Tibial nerve (tissue), 4 donors: ENCODE measurements at regions not wholly inside any gene's neighbourhood (a gene's known extent, or its start where the extent isn't known, plus 50 kb on each side); places are given as distances from the start of the nearest gene placed in this dataset.

Source experiments
- EP300 ChIP-seq, 2 donors: sonication (generic); formaldehyde crosslinking; IDR thresholded peaks; one replicate each; pipeline ENCODE4 v1.6.1; 2017; ENCODE audit warnings: antibody characterized with exemption in 2 of 2, mild to moderate bottlenecking in 1 of 2
- TF ChIP-seq, protein P1 (sequence below), 5 experiments: fragments of 200-600 bp in 3 of 5; fragments of 450-650 bp in 2 of 5; sonication (generic) in 3 of 5; IDR thresholded peaks; one replicate each; pipeline ENCODE4 v1.5.1; 2016 to 2019; ENCODE audit warnings: antibody characterized with exemption in 5 of 5, mild to moderate bottlenecking in 3 of 5, moderate library complexity in 2 of 5

DNA sequence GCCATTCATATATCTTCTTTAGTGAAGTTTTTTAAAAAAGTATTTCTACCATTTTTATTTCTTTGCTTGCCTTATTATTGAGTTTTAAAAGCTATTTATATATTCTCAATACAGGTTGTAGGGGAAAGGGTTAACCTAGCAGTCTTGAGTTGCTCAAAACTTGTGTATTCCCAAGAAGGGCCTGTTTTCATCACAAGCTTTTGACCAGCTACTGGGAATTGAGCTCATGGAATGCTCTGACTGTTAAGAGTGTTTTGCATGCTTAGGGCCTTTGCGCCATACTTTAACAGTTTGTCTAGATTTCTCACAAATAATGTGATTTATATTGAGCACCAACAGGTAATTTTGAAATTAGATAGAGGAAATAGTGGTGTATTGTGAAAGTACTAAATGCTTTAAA, 72.0 kb upstream of the CALCR start:
- TF ChIP-seq, protein P1, sequence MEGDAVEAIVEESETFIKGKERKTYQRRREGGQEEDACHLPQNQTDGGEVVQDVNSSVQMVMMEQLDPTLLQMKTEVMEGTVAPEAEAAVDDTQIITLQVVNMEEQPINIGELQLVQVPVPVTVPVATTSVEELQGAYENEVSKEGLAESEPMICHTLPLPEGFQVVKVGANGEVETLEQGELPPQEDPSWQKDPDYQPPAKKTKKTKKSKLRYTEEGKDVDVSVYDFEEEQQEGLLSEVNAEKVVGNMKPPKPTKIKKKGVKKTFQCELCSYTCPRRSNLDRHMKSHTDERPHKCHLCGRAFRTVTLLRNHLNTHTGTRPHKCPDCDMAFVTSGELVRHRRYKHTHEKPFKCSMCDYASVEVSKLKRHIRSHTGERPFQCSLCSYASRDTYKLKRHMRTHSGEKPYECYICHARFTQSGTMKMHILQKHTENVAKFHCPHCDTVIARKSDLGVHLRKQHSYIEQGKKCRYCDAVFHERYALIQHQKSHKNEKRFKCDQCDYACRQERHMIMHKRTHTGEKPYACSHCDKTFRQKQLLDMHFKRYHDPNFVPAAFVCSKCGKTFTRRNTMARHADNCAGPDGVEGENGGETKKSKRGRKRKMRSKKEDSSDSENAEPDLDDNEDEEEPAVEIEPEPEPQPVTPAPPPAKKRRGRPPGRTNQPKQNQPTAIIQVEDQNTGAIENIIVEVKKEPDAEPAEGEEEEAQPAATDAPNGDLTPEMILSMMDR (IDR thresholded peaks at IDR 0.05), result no peak
- no peak for TF ChIP-seq EP300 (IDR thresholded peaks at IDR 0.05)
